ENCODE measurements at regions not wholly inside any gene's neighbourhood (a gene's known extent, or its start where the extent isn't known, plus 50 kb on each side); places are given as distances from the start of the nearest gene placed in this dataset.
A peak's percentile ranks its signal among the peaks of the same experiment; 100 is the strongest.
"Not testable (repeated sequence)": the region's sequence is repeated elsewhere in the genome, so short reads cannot be mapped to it uniquely, and the experiment has no call there.

DNA sequence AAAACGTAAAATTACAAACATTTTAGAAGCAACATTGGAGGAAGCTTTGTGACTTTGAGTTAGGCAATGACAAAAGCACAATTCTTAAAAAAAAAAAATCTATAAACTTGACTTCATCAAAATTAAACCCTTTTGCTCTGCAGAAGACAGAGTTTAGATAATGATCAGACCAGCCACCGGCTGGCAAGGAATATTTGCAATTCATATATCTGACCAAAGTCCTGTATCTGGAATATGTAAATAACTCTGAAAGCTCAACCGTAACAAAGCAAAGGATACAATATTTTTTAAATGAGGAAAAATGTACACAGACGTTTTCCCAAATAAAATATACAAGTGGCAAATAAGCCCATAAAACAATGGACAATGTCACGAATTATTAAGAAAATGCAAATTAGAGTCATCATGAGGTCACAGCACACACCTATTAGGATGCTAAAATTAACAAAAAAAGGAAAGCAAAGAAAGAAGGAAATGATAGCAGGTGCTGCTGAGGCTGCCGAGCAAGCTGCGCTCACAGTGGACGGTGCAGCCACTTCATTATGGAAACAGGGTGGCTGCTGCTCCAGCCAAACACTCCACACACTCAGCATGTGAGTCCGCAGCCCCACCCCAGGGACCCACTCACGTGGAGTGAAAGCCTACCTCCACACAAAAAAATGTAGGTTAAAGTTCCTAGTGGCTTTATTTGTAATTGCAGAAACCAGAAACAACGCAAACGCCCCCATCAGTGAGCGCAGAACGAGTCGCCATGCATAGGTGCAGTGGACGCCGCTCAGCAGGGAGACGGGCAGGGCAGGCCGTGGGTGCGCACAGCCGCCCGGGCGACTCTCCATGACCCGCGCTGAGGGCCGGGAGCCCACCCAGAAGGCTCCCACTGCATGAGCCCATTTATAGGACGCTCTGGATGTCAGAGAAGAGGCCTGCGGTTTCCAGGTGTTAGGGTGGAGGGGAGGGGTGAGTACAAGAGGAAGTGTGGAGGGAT lies 375.4 kb downstream of the ADGRD1 start:
- DNase-seq; intact Hi-C loops (cut with DNase I): not testable (repeated sequence)

DNA sequence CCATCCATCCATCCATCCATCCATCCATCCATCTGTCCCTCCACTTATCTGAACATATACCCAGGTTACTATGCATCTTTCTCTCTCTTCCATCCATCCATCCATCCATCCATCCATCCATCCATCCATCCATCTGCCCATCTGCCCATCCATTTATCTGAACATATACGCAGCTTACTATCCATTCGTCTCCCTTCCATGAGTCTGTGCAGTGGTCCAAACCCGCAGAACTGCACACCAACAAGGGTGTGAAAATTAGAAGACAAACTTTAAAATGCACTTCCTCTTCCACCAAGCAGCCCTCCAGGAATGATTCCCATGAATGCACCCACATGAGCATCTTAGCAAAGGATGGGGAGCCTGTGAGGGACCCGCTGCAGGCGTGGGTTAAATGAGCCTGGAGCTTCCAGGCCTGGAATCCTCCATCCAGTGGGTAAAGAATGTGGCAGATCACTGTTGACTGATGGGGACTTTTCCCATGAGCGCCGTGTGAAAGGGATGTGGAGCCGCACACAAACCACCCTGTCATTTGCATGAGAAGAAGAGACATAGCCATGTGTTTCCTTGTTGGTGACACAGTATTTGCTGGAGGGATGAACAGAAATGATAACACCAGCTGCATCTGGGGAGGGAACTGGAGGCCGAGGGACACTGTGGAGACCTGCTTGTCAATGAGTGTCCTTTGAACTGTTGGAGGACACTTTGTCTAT lies 376.6 kb downstream of the ADGRD1 start:
- intact Hi-C loops (cut with DNase I): no loop called here
- no peak for DNase-seq

DNA sequence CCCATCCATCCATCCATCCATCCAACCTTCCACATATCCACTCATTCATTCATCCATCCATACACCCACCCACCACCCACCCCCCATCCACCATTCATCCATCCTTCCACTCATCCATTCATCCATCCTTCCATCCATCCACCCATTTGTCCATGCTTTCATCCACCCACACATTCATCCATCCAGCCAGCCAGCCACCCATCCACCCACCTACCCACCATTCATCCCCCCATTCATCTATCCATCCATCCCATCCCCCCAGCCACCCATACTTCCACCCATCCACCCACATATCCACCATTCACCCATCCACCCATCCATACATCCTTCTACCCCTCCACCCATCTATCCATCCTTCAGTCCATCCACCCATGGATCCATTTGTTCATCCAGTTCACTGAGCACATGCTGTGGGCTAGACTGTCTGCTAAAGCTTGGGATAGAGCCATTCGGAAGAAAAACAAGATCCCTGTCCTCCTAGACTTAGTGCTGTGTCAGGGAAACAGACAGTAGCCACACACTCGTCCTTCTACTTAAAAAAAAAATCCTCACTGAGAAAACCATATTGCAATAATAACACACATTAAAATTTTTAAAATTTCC lies 377.5 kb downstream of the ADGRD1 start:
- intact Hi-C loops (cut with DNase I): no loop called here
- DNase-seq: no peak

DNA sequence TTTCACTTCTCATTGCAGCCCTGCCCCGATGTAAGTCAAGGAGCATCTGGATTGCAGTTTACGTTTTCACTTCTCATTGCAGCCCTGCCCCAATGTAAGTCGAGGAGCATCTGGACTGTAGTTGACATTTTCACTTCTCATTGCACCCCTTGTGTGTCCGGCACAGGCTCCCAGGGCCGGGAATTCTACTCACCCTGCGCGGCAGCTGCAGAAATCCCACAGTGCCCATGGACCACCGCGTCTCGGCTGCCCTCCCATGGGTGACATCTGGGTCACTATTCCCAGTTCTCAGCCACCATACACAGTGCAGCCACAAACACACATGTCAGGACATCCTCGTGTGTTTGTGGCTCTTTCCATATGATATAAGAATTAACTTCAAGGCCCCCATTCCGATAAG lies 378.5 kb downstream of the ADGRD1 start:
- DNase-seq: peak in 2 of 10 donors; percentile 52 to 82
- intact Hi-C loops (cut with DNase I): no loop called here

DNA sequence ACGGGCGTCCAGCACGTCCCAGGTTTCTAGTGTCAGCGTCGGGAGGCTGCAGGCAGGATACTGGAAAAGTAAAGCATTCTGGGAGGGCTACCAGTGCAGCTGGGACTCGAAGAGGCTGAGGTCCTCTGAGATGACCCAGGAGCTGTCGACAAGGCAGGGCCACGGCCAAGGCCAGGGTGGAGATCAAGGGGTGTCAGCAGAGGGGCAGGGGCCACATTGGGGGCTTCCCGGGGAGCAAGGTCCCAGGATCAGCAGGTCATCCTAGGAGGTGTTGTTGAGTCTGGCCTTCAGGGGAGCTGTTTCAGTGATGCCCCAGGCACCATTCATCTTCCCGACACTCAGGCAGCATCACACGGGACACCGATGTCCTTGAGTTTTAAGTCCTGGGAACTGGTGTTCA lies 377.8 kb upstream of the SFSWAP start:
- DNase-seq: no peak
- intact Hi-C loops (cut with DNase I): no loop called here

DNA sequence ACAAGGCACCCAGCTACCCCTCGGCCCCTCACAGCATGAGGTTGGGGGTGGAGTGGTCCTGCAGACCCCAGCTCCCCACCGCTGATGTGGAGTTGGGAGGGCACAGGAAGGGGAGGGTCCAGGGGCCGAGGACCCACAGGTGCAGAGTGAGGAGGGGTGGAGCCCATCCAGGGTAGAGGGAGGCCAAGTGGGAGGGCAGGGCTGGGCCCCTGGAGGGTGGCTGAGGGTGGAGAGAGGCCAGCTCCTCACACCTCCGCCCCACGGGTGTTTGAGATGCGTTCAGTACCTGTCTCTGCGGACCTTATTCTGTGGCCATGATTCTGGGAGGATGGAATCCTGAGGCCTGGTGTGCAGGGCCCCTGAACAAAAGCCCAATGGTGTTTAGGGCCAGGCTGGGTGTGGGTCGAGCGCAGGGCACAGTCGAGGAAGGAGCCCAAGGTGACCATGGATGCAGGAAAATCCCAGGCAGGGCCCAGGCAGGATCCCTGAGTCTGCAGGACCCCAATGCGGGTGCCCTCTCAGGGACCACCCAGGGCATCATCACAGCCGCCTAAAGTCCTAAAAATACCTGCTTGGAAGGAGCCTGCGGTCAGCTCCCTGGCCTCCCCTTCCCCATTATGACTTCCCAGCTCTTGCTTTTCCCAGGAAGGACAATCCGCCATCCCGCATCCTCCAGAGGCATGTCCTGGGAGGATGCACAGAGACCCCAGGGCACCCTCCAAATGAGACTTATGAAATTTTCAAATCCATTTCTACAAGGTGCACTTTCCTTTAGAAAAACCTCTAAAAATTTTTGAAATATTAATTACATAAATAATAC lies 377.1 kb upstream of the SFSWAP start:
- intact Hi-C loops (cut with DNase I): no loop called here
- no peak for DNase-seq

DNA sequence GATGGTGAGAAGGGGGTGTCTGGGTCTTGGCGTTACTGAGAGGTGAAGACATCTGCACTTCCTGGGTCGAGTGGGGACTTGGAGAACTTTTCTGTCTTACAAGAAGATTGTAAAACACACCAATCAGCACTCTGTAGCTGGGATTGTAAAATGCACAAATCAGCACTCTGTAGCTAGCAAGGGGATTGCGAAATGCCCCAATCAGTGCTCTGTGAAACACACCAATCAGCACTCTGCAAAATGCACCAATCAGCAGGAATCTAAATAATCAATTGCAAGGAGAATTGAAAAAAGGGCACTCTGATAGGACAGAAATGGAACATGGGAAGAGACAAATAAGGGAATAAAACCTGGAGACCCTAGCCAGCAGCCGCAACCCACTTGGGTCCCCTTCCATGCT lies 376.1 kb upstream of the SFSWAP start:
- intact Hi-C loops (cut with DNase I): no loop called here
- no peak for DNase-seq

DNA sequence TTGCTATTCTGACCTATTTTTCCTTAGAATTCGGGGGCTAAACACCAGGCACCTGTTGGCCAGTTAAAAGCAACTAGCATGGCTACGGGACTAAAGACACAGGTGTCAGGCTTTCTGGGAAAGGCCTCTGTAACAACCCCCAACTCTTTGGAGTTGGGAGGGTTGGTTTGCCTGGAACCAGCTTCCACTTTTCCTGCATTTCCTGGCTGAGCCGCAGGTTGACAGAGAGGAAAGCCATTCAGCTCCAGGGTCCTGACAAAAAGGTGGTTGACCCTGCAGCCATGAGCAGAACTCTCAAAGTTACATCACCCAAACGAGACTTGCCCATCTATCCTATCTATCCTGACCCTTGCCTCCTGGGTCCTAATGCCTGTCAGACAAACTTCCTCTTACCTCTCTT lies 375.4 kb upstream of the SFSWAP start:
- intact Hi-C loops (cut with DNase I): no loop called here

DNA sequence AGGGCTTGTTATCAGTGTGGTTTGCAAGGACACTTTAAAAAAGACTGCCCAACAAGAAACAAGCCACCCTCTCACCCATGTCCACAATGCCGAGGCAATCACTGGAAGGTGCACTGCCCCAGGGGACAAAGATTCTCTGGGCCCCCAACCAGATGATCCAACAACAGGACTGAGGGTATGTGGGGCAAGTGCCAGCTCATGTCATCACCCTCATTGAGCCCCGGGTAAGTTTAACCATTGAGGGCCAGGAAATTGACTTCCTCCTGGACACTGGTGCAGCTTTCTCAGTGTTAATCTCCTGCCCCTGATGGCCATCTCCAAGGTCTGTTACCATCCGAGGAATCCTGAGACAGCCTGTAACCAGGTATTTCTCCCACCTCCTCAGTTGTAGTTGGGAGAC lies 373.0 kb upstream of the SFSWAP start:
- DNase-seq; intact Hi-C loops (cut with DNase I): not testable (repeated sequence)

More for the DNA sequence above, 375.4 kb upstream of the SFSWAP start:
- DNase-seq: no peak

DNA sequence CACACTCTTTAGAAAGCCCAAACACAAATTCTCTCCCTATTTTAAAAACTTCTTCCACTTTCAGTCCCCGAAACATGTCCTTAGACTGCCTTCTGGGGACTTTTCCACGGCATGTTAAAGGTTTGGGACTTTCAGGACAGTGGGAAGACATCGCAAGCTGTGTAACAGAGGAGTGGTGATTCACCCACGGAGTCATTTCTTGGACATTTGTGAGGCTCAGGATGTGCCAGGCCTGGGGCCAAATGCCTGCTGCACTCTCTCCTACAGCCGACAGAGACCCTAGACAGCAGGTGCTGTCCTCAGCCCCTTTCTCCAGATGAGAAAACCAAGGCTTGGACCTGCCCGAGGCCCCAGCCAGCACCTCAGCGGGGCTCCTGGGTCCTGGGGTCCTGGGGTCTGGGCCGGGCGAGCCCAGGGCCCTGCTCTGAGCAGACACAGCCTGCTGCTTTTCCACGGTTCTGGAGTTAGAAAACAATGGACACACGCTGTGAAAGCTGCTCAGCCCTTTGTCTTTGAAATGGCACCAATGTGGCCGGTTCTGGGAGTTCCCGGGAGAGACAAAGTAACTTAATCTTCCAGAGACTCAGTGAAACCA lies 370.2 kb upstream of the SFSWAP start:
- DNase-seq: peak in 1 of 10 donors; percentile 69

DNA sequence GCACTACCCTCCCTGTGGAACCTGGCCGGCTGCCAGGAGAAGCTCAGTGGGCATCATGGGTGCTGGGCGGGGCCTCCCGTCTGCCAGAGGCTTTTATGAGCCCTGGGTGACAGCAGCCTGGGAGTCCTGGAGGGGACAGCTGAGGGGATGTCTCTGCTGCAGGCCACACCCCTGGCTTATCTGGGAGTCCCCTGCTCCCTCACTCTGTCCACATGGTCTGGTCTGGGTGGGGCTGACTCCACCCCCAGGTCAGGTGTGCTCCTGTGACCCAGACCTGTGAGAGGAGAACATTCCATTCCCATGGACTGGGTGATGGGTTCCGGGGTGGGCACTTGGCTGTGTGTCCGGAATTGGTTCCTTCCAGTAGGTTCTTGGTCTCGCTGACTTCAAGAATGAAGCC lies 369.3 kb upstream of the SFSWAP start:
- DNase-seq: peak in 1 of 10 donors; percentile 73
- intact Hi-C loops (cut with DNase I): not testable (repeated sequence)

More for the DNA sequence above, 370.2 kb upstream of the SFSWAP start:
- intact Hi-C loops (cut with DNase I): no loop called here

DNA sequence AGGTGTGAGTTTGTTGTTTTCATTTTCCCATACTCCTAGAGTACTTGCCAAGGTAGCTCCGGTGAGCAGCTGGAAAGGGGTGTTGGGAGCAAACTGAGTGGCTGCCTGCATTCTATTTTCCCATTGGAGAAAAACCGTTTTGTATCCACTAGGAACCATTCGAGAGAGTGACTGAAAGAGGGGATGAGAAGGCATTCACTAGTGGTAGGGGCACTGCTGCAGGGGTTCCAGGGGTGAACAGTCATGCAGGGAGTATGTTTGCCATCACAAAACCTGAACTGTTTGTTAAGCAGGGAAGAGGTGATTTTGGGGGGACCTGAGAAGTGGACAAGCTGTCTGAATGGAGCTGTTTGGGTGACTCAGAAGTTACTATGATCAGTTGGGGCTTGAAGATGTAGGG lies 367.5 kb upstream of the SFSWAP start:
- DNase-seq; intact Hi-C loops (cut with DNase I): not testable (repeated sequence)

DNA sequence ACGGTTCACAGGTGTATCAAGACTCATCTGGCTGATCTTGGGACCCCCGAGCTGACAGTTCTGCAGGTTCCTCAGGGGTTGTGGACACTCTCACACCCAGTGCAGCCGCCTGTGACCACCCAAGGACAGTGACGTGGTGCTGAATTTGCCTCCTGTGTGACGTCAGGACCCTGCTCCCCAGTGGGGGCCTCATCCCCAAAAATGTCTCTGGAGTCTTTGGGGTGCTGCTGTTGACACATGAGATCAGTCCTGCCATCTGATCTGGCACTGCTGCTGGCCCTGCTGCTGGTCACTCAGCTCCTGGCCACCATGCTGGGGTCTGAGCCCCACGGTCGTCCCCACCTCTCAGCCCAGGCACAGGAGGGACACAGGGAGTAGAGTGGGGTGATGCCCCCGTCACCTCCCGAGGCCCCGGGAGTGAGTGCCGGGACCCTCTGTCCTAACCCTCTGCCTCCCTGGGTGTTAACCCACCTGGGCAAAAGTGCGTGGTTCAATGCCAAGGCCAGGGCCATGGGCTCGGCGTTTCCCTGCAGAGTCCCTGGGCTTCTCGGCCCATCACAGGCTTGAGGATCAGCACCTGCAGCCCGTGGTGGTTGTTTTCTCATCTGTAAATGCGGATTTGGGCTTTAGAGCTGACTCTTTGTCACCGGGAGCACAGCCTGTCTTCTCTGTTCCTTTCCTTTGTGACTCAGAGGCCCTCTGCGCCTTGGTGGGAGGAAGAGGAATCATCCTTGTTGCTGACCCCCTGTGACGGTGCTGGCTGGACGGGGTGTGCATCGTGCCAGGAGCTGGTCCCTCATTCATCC lies 366.0 kb upstream of the SFSWAP start:
- intact Hi-C loops (cut with DNase I): not testable (repeated sequence)

DNA sequence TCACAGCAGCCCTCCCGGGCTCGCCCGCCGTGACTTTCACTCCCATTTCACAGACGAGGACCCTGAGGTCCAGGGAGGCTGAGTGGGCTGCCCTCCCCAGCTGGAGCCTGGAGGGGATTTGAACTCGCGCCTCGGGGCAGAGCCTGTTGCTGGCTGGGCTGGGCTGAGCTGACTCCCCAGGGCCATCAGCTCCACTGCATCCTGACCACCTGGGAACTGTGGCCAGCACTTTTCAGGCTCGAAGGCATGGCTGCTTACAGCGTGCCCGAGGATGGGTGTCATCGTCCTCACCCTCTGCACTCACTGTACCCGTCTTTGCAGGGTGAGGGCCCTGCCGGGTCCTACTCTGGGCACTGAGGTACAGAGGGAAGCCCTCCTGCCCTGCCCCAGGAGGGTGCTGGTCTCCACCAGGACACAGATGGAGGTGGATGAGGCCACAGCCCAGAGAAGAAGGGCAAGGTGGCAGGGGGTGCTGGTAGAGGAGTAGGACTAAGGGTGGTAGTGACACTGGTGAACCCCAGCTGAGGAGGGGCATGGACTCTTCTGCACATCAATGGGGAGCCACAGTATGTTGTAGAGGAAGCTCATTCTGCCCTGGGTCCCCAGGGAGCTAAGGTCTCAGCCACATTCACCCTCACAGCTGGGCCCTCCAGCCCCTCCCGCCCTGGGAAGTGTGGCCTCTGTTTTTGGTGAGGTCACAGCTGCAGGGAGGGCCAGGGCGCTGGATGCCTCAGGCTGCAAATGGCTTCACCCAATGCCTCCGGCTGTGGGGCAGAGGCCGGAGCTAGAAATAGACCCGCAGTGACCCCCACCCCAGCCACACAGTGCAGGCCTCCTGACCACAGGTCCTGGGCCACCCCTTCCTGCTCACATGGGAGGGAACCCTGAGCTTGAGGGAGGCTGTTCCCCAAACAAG lies 365.1 kb upstream of the SFSWAP start:
- intact Hi-C loops (cut with DNase I): no loop called here
- peak in 2 of 10 donors; percentile 40 to 77 for DNase-seq

More for the DNA sequence above, 366.0 kb upstream of the SFSWAP start:
- peak in 1 of 10 donors; percentile 67 for DNase-seq

DNA sequence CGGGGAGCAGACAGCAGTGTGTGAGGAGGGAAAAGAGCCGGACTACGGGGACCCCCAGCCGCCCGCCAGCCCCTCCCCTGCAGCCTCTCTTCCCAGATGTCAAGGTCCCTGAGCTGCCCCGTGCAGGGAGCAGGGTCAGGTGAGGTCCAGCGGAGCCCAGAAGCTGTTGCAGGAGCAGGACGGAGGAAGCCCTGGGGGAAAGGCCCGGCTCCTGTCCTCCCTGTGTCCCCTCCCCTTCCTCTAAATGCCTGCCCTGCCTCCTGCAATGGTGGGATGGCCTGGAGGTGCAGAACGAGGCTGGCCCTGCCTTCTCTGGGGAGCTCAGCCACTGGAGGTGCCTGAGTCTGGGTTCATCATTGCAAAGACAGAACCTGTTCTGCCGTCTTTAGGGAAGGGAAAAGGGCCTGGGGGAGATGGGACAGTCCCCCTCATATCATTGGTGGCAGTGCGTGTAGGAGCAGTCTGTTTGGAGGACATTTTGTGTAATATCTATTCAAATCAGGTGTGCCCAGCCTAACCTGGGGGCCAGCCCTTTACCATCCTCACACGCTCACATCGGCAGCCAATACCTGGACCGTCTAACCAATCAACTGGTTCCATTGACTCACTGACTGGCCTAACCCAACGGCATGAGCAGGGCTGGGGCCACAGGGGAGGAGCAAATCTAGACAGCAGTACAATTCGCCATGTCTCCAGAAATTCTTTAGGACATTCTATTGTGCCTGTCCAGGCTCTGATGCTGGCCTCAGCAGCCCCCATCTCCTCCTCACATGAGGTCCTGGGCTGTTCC lies 364.1 kb upstream of the SFSWAP start:
- intact Hi-C loops (cut with DNase I): no loop called here
- DNase-seq: peak in 2 of 10 donors; percentile 10 to 69

DNA sequence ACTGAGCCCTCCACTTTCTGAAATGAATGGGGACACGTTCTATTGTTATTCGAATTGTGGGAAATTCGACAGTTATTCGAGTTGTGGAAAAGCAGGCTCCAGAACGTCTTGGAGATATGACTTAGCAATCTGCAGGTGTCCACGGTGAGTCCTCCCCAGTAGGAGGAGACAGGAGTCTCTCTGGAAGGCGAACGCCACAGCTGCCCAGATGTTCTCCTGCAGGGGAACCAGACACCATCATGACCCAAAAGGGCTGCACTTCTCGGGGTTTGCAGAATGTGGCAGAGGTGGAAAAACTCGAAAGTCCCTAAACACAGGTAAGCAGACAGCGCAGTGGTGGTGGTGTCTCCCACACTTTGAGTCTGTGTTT lies 363.6 kb upstream of the SFSWAP start:
- intact Hi-C loops (cut with DNase I): no loop called here
- no peak for DNase-seq

DNA sequence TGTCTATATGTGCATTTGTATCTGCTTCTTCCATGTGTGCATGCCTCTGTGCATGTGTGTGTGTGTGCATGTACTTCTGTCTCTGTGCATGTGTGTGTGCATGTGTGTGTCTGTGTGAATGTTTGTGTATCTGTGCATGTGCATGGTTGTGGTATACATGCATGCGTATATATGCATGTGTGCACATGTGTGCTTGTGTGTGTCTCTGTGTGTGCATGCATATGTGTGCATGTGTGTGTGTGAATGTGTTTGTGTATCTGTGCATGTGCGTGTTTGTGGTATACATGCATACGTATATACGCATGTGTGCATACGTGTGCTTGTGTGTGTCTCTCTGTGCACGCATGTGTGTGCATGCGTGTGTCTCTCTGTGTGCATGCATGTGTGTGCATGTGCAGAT lies 363.2 kb upstream of the SFSWAP start:
- no peak for DNase-seq
- intact Hi-C loops (cut with DNase I): no loop called here
